IPS-11a (cell line): ENCODE measurements at regions not wholly inside any gene's neighbourhood (a gene's known extent, or its start where the extent isn't known, plus 50 kb on each side); places are given as distances from the start of the nearest gene placed in this dataset.
"Not testable (repeated sequence)": the region's sequence is repeated elsewhere in the genome, so short reads cannot be mapped to it uniquely, and the experiment has no call there.

Experiments used
- H3K4me3 ChIP-seq: one replicate; pipeline ENCODE4 v1.5.1; 2013; ENCODE audit warnings: low read depth, low read length, control low read depth

DNA sequence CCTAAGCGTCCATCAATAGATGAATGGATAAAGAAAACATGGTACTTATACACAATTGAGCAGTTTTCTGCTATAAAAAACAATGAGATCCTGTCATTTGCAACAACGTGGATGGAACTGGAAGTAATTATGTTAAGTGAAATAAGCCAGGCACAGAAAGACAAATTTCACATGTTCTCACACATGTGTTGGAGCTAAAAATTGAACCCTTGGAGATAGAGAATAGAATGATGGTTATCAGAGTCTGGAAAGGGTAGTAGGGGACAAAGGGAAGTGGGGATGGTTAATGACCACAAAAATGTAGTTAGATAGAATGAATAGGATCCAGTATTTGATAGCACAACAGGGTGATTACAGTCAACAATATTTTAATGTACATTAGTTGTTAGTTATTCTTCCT, 1033.5 kb downstream of the HACE1 start:
- no peak overlapping the region for H3K4me3 ChIP-seq

DNA sequence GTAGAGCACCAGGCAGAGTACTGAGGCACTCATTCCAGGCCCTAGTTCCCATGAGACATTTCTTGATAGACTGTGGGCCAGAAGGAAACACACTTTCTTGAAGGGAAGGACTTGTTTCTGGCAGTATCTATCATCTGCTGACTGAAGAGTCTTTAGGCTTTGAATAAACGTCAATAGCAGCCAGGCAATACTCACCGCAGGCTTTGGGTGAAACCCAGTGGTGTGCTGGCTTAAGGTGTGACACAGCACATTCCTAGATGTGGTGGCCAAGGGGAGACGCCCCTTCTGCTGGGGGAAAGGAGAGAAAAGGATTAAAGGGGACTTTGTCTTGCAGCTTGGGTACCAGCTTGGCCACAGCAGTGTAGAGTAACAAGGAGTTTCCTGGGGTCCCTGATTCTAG, 1039.6 kb downstream of the HACE1 start:
- H3K4me3 ChIP-seq, result no peak overlapping the region

DNA sequence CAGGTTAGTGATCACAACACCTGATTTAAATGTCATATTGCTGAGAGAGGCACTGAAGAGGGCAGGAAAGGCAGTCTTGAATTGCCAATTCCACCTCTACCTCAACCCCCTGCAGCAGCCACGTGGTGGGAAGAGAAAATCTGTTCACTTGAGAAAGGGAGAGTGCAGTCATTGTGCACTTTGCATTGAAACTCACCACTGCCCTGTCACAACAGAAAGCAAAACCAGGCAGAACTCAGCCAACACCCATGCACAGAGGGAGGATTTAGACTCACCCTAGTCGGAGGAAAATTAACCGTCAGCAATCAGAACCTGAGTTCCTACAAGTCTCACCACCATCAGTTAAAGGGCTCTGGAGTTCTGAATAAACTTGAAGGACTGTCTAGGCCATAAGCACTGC, 1040.2 kb downstream of the HACE1 start:
- no peak overlapping the region for H3K4me3 ChIP-seq

- no peak overlapping the region for H3K4me3 ChIP-seq
Measured at GRCh38 chr6:103812970-103813369, 1046.7 kb downstream of the HACE1 start.

GRCh38 chr6:103801901-103802479, 1057.7 kb downstream of the HACE1 start:
- not testable (repeated sequence) for H3K4me3 ChIP-seq

DNA sequence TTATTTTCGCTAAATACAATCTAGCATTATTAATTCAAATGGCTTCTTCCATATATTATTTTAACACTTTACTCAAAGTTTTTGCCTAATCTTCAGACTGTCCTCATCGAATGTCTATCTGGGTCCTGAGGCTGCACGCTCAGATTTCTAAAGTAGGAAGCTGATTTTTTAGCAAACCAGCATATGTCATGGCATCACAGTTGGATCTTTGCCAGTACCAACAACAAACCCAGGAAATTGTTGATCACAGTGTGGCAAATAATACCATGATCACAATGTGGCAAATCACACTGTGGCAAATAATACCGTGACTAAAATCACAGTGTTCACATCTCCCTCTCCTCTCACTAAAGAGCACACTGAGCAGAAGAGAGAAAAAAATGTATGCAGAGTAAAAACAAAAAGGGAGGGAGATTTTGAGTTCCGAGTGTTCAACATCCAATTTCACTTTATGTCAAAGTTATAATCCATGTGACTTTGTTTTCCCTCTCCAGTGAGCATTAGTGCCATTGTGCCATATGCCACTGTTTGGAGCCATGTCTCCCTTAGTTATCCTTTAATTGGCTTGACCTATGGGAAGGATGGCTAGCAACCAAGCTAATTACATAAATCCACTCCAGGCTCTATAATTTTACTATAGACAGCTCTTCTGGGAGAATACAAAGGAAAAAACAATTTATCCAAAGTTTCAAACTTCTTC, 1059.6 kb downstream of the HACE1 start:
- H3K4me3 ChIP-seq, result no peak overlapping the region

GRCh38 chr6:103798166-103798565, 1061.6 kb downstream of the HACE1 start:
- no peak overlapping the region for H3K4me3 ChIP-seq

DNA sequence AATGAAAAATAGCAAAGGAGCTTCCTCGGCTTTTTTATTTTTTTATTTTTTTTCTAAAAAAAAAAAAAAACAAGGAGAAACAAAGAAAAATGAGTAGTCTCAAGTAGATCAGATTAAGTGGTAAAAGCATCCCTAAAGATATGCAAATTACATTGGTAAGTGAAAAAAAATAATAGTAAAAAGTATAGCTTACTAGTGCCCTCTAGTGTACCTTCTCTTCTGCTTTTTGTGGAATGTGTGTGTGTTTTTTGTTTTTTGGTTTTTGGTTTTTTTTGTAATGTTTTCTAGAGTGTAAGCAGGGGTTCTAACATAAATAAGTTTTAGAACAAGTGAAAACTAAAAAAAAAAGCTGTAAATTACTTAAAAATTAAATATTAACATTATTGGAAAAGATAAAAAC, 1062.0 kb downstream of the HACE1 start:
- no peak overlapping the region for H3K4me3 ChIP-seq

DNA sequence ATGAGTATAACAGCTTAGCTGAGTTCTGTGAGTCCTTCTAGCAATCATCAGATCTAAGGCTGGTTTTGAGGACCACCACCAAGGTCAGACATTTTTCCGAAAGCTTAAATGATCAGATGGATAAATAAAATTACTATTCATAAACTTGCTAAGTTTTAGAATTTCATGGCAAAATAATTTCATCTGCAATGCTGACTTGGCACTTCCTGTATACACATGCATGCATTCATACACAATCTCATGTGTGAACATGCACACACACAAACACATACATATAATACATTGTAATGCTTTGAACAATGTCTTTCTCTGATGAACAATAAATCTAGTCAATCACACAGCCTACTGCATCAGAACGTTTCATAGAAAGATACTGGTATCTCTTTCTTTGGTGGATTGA, 1068.3 kb downstream of the HACE1 start:
- H3K4me3 ChIP-seq, result no peak overlapping the region

GRCh38 chr6:103784117-103784516, 1075.6 kb downstream of the HACE1 start:
- no peak overlapping the region for H3K4me3 ChIP-seq

DNA sequence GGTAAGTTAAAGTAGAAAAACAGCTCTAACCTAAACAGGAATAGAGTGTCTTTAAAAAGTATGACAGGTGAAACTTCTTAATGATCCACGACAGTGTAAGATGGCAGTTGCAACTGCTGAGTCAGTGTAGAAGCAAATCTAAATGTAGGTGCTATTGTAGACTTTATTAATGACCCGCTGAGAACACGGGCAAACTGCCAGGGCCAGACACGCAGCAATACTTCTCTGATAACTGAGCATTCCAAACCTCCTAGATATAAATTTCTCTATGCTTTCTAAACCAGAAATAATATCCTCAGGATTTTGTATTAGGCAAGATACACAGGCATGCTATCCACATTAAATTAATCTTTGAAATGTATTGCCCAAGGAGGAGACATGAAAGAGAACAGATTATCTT, 1076.4 kb downstream of the HACE1 start:
- H3K4me3 ChIP-seq, result no peak overlapping the region

GRCh38 chr6:103769431-103769830, 1090.3 kb downstream of the HACE1 start:
- no peak overlapping the region for H3K4me3 ChIP-seq

GRCh38 chr6:103750603-103751002, 1109.1 kb downstream of the HACE1 start:
- no peak overlapping the region for H3K4me3 ChIP-seq

- no peak overlapping the region for H3K4me3 ChIP-seq
Measured at GRCh38 chr6:103734016-103734415, 1125.7 kb downstream of the HACE1 start.

- no peak overlapping the region for H3K4me3 ChIP-seq
Measured at GRCh38 chr6:103729658-103730057, 1130.1 kb downstream of the HACE1 start.

DNA sequence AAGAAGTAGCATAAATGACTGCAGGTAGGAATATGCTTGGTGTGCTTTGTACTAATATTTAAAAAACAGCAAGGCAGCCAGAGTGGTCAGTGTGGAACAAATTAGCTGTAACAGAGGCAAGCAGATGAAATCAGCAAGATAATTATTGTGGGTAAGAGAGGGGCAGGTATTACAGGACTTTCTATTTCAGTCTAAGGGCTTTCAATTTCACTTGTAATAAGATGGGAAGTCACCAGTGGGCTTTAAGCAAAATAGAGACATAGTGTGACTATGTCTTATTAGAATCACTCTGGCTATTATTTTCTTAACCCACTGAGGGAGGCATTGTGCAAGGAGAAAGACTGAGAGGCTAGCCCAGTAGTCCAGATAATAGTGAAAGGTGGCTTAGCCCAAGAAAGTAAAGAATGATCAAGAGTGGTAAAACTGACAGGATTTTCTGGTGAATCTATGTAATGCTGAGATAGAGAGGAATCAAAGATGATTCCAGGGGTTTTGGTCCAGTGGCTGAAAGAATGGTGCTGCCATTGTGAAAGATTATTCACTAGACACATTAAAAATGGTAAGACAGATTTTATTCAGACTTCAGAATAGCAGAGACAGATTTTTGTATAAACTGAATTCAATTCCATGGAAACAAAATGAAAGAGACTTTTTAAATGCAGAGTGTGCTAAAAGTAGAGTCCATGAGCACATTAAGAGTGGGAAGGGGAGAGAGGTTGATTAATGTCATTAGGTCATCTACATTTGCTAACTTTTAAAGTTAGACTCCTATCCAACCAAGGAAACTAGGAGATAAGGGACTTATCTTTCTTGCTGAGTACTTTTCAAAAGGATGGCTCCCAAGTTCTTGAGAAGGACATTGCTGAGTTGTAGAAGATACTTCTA, 1136.0 kb downstream of the HACE1 start:
- no peak overlapping the region for H3K4me3 ChIP-seq

GRCh38 chr6:103722683-103723082, 1137.0 kb downstream of the HACE1 start:
- H3K4me3 ChIP-seq, result no peak overlapping the region

- no peak overlapping the region for H3K4me3 ChIP-seq
Measured at GRCh38 chr6:103721923-103722322, 1137.8 kb downstream of the HACE1 start.

- H3K4me3 ChIP-seq, result no peak overlapping the region
Measured at GRCh38 chr6:103720393-103720792, 1139.3 kb downstream of the HACE1 start.

DNA sequence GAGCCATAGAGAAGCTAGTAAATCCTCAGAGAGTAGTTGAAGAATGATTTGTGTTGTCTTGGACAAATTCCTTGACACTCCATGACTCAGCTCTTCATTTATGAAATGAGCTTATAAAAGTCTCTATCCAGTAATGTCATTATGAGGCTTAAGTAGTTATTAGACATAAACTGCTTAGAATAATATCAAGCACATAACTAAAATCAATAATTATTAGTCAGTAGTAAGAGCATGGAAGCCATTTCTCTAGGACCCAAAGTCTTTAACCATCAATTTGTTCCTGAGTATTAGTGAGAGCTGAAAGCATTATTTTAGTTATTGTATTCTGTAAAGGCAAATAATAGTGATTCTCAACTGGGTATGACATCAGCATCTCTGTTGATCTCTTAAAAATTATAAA, 1140.2 kb downstream of the HACE1 start:
- no peak overlapping the region for H3K4me3 ChIP-seq

- H3K4me3 ChIP-seq, result no peak overlapping the region
Measured at GRCh38 chr6:103715269-103715668, 1144.5 kb downstream of the HACE1 start.

GRCh38 chr6:103709236-103709635, 1150.5 kb downstream of the HACE1 start:
- not testable (repeated sequence) for H3K4me3 ChIP-seq
